DOHH2 (cell line): ENCODE measurements at regions not wholly inside any gene's neighbourhood (a gene's known extent, or its start where the extent isn't known, plus 50 kb on each side); places are given as distances from the start of the nearest gene placed in this dataset.
"Not testable (repeated sequence)": the region's sequence is repeated elsewhere in the genome, so short reads cannot be mapped to it uniquely, and the experiment has no call there.

ENCODE experiments used
- H3F3A ChIP-seq: fragments of 200-600 bp; sonication (generic), shearing (Covaris generic); 2 replicates; pipeline ENCODE4 v1.6.0; 2016; ENCODE audit warnings: antibody characterized with exemption, mild to moderate bottlenecking; ENCODE audit not compliant: control insufficient read depth, insufficient read depth
- H3K27ac ChIP-seq: fragments of 200-600 bp; sonication (generic); 2 replicates; pipeline ENCODE4 v1.5.1; 2014; ENCODE audit warnings: low read depth, mild to moderate bottlenecking, low read length, moderate library complexity
- H3K27me3 ChIP-seq: fragments of 200-600 bp; sonication (generic); 2 replicates; pipeline ENCODE4 v1.6.1; 2014; ENCODE audit warnings: mild to moderate bottlenecking, low read length, mixed read lengths; ENCODE audit not compliant: control insufficient read depth
- H3K36me3 ChIP-seq: fragments of 200-600 bp; sonication (generic); 2 replicates; pipeline ENCODE4 v1.6.1; 2014; ENCODE audit warnings: mild to moderate bottlenecking, low read length, moderate library complexity, mixed read lengths; ENCODE audit not compliant: control insufficient read depth
- H3K4me1 ChIP-seq: fragments of 200-600 bp; sonication (generic); 2 replicates; pipeline ENCODE4 v1.6.1; 2014; ENCODE audit warnings: mild to moderate bottlenecking, low read length, mixed read lengths; ENCODE audit not compliant: control insufficient read depth
- H3K4me2 ChIP-seq: fragments of 200-600 bp; sonication (generic); 2 replicates; pipeline ENCODE4 v1.6.0; 2014; ENCODE audit warnings: mild to moderate bottlenecking, low read length, moderate library complexity
- H3K4me3 ChIP-seq: fragments of 200-600 bp; sonication (generic); 2 replicates; pipeline ENCODE4 v1.5.1; 2014; ENCODE audit warnings: mild to moderate bottlenecking, low read length, mixed read lengths
- H3K79me2 ChIP-seq: fragments of 200-600 bp; sonication (generic); 2 replicates; pipeline ENCODE4 v1.6.1; 2014; ENCODE audit warnings: mild to moderate bottlenecking, low read length, mixed read lengths; ENCODE audit not compliant: control insufficient read depth
- H3K9me2 ChIP-seq: fragments of 200-600 bp; sonication (generic); replicated peaks from 2 replicates; pipeline ENCODE4 v1.6.1; 2014; ENCODE audit warnings: mild to moderate bottlenecking, low read length, mixed read lengths; ENCODE audit not compliant: control insufficient read depth
- H3K9me3 ChIP-seq: fragments of 200-600 bp; sonication (generic); 2 replicates; pipeline ENCODE4 v1.6.1; 2014; ENCODE audit warnings: antibody characterized with exemption, low read length, mixed read lengths; ENCODE audit not compliant: control insufficient read depth, insufficient read depth
- H4K20me1 ChIP-seq: fragments of 200-600 bp; sonication (generic); 2 replicates; pipeline ENCODE4 v1.6.0; 2014; ENCODE audit warnings: low read depth, mild to moderate bottlenecking, antibody characterized with exemption, low read length, moderate library complexity; ENCODE audit not compliant: control insufficient read depth, insufficient read depth
- EZH2phosphoT487 ChIP-seq: fragments of 200-600 bp; sonication (generic); IDR thresholded peaks from 2 replicates; pipeline ENCODE4 v1.6.1; 2017; ENCODE audit warnings: borderline replicate concordance, mild to moderate bottlenecking, antibody characterized with exemption, low read length, moderate library complexity, mixed read lengths
- TF ChIP-seq, protein P1 (sequence below): fragments of 200-600 bp; sonication (generic); IDR thresholded peaks from one replicate; pipeline ENCODE4 v1.5.1; 2014; ENCODE audit warnings: antibody characterized with exemption, mild to moderate bottlenecking, low read depth, low read length; ENCODE audit not compliant: poor library complexity, severe bottlenecking

DNA sequence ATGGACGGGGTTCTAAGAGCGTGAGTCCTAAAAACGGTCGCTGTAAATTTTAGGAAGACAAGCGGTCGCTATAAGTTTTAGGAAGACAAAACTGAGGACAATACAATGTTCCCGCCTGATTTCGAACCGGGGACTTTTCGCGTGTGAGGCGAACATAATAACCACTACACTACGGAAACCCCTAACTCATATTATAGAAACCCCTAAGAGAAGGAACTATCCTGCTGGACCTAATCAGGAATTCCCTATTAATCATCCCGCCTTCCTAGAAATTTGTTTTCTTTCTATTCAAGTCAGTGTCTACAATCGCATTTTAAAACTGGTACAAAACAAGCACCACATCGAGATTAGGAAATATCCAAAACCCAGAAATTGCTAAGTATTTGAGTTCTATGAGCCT, 183.8 kb downstream of the OR2B2 start:
- Histone ChIP-seq H4K20me1 (no peaks in the 10 kb centered on the region), H3K4me3 (no peak overlapping the region), H3K9me3 (no peaks in the 10 kb centered on the region), H3K4me1 (no peaks in the 10 kb centered on the region), H3K27me3 (peaks cover 11% of the 10 kb centered on the region), H3K36me3 (no peaks in the 10 kb centered on the region), H3K27ac (no peak overlapping the region), H3K79me2 (no peaks in the 10 kb centered on the region), H3F3A (no peaks in the 10 kb centered on the region), H3K4me2 (no peak overlapping the region), H3K9me2 (no peaks in the 10 kb centered on the region)
- TF ChIP-seq, protein P1, sequence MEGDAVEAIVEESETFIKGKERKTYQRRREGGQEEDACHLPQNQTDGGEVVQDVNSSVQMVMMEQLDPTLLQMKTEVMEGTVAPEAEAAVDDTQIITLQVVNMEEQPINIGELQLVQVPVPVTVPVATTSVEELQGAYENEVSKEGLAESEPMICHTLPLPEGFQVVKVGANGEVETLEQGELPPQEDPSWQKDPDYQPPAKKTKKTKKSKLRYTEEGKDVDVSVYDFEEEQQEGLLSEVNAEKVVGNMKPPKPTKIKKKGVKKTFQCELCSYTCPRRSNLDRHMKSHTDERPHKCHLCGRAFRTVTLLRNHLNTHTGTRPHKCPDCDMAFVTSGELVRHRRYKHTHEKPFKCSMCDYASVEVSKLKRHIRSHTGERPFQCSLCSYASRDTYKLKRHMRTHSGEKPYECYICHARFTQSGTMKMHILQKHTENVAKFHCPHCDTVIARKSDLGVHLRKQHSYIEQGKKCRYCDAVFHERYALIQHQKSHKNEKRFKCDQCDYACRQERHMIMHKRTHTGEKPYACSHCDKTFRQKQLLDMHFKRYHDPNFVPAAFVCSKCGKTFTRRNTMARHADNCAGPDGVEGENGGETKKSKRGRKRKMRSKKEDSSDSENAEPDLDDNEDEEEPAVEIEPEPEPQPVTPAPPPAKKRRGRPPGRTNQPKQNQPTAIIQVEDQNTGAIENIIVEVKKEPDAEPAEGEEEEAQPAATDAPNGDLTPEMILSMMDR, result no peak
- TF ChIP-seq EZH2phosphoT487, result no peak

DNA sequence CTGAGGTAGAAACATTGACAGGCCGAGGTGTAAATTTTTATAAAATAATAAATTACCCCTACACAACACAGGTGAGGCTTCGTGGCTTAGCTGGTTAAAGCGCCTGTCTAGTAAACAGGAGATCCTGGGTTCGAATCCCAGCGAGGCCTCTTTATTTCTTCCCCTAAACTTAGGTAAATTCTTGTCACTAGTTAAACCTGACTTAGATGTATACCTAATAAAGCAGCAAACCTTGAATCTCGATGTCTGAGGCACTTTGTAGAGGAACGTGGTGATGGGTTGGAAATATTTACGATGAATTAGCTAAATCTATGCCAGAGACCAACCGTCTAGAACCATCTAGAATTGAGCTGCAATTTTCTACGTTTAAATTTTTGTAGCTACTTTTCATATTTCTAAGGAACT, 185.6 kb downstream of the OR2B2 start:
- Histone ChIP-seq H3K9me3 (no peaks in the 10 kb centered on the region), H3K4me1 (no peaks in the 10 kb centered on the region), H3K27ac (no peak overlapping the region), H3K36me3 (no peaks in the 10 kb centered on the region), H3K4me3 (no peak overlapping the region), H3K27me3 (peaks cover 12% of the 10 kb centered on the region), H3K4me2 (no peak overlapping the region), H3F3A (no peaks in the 10 kb centered on the region), H4K20me1 (no peaks in the 10 kb centered on the region), H3K9me2 (no peaks in the 10 kb centered on the region), H3K79me2 (no peaks in the 10 kb centered on the region)
- TF ChIP-seq EZH2phosphoT487, result no peak
- TF ChIP-seq, protein P1, result no peak

DNA sequence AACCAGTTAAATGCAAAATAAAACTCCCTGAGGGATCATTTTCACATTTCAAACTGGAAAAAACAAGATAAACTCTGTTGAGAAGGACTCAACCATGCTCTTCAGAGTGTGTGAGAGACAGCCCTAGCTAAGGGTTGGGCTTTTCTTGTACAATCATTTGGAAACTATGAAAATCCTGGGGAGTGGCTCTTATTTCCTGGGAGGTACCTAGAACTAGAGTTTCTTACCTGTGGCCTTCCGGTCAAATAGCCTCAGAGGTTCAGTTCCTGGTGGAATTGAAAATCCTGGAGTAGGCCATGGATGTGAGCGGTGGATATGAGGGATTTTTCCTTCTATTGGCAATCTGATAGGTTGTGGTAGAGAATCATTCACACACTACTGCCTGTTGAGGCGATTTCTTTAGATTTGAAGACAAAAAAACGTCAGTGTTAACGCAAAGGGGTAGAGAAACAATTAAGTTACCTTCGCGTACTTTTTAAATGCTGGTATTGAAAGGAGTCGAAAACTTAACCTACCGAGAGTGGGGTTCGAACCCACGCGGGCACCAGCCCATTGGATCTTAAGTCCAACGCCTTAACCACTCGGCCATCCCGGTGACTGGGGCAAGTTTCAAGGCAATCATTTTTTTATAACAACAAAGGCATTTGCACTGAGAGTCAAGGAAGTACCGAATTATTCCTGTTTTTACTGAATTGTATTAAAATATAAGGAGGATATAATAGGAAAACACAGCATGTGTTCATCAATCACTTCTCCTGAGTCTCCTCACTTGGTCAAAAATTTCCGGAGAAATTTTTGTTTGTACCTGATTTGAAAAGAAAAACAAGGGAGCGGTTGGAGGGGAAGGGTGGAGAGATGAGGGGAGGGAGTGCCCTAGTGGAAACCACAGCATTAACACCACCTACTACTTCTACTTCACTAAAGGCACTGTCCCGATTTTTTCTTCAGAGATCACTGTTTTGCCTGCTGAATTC, 191.3 kb downstream of the OR2B2 start:
- no peak overlapping the region for H3K4me2 ChIP-seq
- H3K4me3 ChIP-seq, result no peak overlapping the region

DNA sequence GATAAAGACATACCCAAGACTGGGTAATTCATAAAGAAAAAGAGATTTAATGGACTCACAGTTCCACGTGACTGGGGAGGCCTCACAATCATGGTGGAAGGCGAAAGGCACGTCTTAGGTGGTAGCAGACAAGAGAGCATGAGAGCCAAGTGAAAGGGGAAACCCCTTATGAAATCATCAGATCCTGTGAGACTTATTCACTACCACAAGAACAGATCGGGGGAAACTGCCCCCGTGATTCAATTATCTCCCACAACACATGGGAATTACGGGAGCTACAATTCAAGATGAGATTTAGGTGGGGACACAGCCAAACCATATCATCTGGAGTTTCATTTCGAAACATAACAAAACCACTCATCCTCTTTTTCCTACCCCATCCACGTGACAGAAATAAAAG, 193.2 kb downstream of the OR2B2 start:
- not testable (repeated sequence) for H3F3A ChIP-seq, H3K79me2 ChIP-seq, H3K27ac ChIP-seq, H3K27me3 ChIP-seq, H3K4me1 ChIP-seq, H3K4me3 ChIP-seq, H4K20me1 ChIP-seq, H3K36me3 ChIP-seq, H3K9me2 ChIP-seq, H3K9me3 ChIP-seq, H3K4me2 ChIP-seq

More for the DNA sequence above, 191.3 kb downstream of the OR2B2 start:
- Histone ChIP-seq H4K20me1 (no peaks in the 10 kb centered on the region), H3K9me3 (no peaks in the 10 kb centered on the region), H3K9me2 (no peaks in the 10 kb centered on the region), H3K27me3 (peaks cover 3% of the 10 kb centered on the region; the same call in 1 of the 2 replicates), H3K27ac (no peak overlapping the region), H3K79me2 (no peaks in the 10 kb centered on the region), H3F3A (no peaks in the 10 kb centered on the region), H3K36me3 (no peaks in the 10 kb centered on the region), H3K4me1 (no peaks in the 10 kb centered on the region)
- TF ChIP-seq EZH2phosphoT487, result no peak
- TF ChIP-seq, protein P1, result no peak
